ENCODE measurements at regions not wholly inside any gene's neighbourhood (a gene's known extent, or its start where the extent isn't known, plus 50 kb on each side); places are given as distances from the start of the nearest gene placed in this dataset.

DNA sequence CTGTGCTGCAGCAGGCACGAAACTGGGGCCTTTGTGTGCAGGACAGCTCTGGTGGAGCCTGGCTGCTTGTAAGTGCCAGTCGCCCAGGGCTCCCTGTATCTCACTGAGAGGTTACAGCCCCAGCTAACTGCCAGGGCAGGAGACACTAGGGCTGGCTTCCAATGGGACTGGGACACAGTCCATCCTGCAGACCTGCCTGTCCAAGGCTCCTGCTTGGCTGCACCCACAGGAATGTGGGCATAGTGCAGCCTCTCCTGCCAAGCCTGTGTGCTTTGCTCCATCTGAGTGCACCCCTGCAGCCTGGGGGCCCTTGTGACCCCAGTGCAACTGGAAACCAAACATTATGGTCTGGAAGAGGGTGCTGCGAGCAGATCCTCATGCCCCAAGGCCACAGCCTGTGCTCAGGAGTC lies 144.0 kb downstream of the ADAM29 start:
- no peak overlapping the region for H3K4me3 ChIP-seq (ENCODE audit: low read depth, low read length)
- no peaks in the 10 kb centered on the region for H3K36me3 ChIP-seq (ENCODE audit: control insufficient read depth in 1 of 2, insufficient read depth in 2 of 2, low read length in 2 of 2)
- no peaks in the 10 kb centered on the region for H3K9me3 ChIP-seq (ENCODE audit: insufficient read depth, low read depth, low read length)
- no peaks in the 10 kb centered on the region for H3K4me1 ChIP-seq (ENCODE audit: control insufficient read depth in 1 of 2, insufficient read depth in 2 of 2, low read length in 2 of 2)
- no peak overlapping the region for H4K91ac ChIP-seq (ENCODE audit: low read depth, low read length)
- H3K27me3 ChIP-seq (ENCODE audit: insufficient read depth, low read length): no peaks in the 10 kb centered on the region
- no peak for DNase-seq
- no peaks in the 10 kb centered on the region for H3K79me2 ChIP-seq (ENCODE audit: control insufficient read depth, insufficient read depth, low read length, poor library complexity)
- H3K27ac ChIP-seq (ENCODE audit: low read depth, low read length): no peak overlapping the region
- H3K4me2 ChIP-seq (ENCODE audit: low read length): no peak overlapping the region
- no peak overlapping the region for H3K18ac ChIP-seq (ENCODE audit: low read length)
- peak overlapping the region; percentile 44 for H4K8ac ChIP-seq (ENCODE audit: low read depth, low read length)
- H2AFZ ChIP-seq (ENCODE audit: insufficient read depth, low read length, poor library complexity): no peak overlapping the region
- H2BK5ac ChIP-seq (ENCODE audit: low read depth, low read length, poor library complexity): no peak overlapping the region
- H4K12ac ChIP-seq (ENCODE audit: low read depth, low read length): no peak overlapping the region
- no peak overlapping the region for H3K14ac ChIP-seq (ENCODE audit: low read length)
- H2BK12ac ChIP-seq (ENCODE audit: low read length): no peak overlapping the region
- no peak overlapping the region for H3K23ac ChIP-seq (ENCODE audit: low read length)
- no peak overlapping the region for H2AK5ac ChIP-seq (ENCODE audit: low read length)
- WGBS (ENCODE audit: extremely low coverage, insufficient coverage, insufficient read length): no CpG with 5 or more reads among the region's 3 CpGs
- no peak overlapping the region for H2BK120ac ChIP-seq (ENCODE audit: insufficient read depth, low read length, poor library complexity)
- no peak overlapping the region for H3K4ac ChIP-seq (ENCODE audit: low read depth, low read length)
- H3K9ac ChIP-seq (ENCODE audit: low read length): no peak overlapping the region
- no peaks in the 10 kb centered on the region for H3K79me1 ChIP-seq (ENCODE audit: low read length)

DNA sequence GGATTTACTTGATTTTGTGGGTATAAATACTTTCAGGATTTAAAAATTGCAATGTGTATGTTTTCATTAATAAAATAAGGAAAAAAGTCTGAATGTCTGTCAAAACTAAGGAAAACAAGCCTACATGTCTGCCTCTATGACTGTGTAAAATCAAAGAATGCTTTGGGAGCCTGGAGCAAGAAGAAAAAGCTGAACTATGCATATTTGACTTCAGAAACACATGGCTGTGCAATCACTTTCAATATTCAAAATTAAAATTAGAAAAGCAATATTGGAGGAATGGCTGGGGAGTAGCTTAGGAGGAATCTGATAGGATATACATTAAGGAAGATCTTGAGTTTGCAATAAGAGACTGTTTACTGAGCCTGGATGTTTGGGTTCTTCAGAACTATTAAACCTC lies 147.1 kb downstream of the ADAM29 start:
- Histone ChIP-seq H3K79me1 (ENCODE audit: low read length) (no peaks in the 10 kb centered on the region), H3K27me3 (ENCODE audit: insufficient read depth, low read length) (no peaks in the 10 kb centered on the region), H2BK120ac (ENCODE audit: insufficient read depth, low read length, poor library complexity) (no peak overlapping the region), H2AFZ (ENCODE audit: insufficient read depth, low read length, poor library complexity) (no peak overlapping the region), H4K8ac (ENCODE audit: low read depth, low read length) (no peak overlapping the region), H3K23ac (ENCODE audit: low read length) (no peak overlapping the region), H3K9me3 (ENCODE audit: insufficient read depth, low read depth, low read length) (no peaks in the 10 kb centered on the region), H3K79me2 (ENCODE audit: control insufficient read depth, insufficient read depth, low read length, poor library complexity) (no peaks in the 10 kb centered on the region), H3K4me2 (ENCODE audit: low read length) (no peak overlapping the region), H3K14ac (ENCODE audit: low read length) (no peak overlapping the region), H3K4me3 (ENCODE audit: low read depth, low read length) (no peak overlapping the region), H3K36me3 (ENCODE audit: control insufficient read depth in 1 of 2, insufficient read depth in 2 of 2, low read length in 2 of 2) (no peaks in the 10 kb centered on the region), H3K27ac (ENCODE audit: low read depth, low read length) (no peak overlapping the region), H4K91ac (ENCODE audit: low read depth, low read length) (no peak overlapping the region), H4K12ac (ENCODE audit: low read depth, low read length) (no peak overlapping the region), H3K4ac (ENCODE audit: low read depth, low read length) (no peak overlapping the region), H3K9ac (ENCODE audit: low read length) (no peak overlapping the region), H2AK5ac (ENCODE audit: low read length) (no peak overlapping the region), H2BK5ac (ENCODE audit: low read depth, low read length, poor library complexity) (no peak overlapping the region), H3K4me1 (ENCODE audit: control insufficient read depth in 1 of 2, insufficient read depth in 2 of 2, low read length in 2 of 2) (no peaks in the 10 kb centered on the region), H3K18ac (ENCODE audit: low read length) (no peak overlapping the region), H2BK12ac (ENCODE audit: low read length) (no peak overlapping the region)
- no peak for DNase-seq

DNA sequence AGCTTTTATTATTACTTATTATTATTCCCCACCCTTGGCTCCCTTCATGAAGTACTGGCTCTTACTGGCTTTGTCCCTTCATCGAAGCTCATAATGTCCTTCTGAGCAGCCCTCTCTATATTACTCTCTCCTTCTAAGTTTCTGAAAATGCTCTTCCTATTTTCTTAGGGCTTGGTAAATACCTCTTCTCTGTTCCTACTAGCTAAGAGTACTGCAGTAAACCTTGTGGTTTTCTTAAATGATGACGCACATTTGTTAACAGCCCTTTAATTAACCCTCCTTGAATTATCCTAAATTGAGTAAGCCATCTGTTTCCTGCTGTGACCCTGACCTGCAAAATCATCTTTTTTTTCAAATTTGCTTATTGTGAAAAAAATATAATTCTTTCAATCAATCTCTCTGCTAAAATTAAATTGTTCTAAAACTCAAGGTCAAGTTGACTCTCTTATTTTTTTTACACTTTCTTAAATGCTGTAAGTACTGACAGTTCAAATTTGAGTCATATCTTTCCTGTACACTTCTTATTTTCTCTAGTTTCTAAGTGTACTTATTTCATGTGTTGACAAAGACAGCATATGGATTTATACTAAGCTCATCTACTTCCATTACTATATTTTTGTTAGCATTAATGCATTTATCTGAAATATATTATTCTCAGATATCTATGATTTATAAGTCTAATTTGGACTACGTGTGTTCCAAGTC lies 148.9 kb downstream of the ADAM29 start:
- Histone ChIP-seq H2AFZ (ENCODE audit: insufficient read depth, low read length, poor library complexity) (no peak overlapping the region), H3K9ac (ENCODE audit: low read length) (no peak overlapping the region), H2BK5ac (ENCODE audit: low read depth, low read length, poor library complexity) (no peak overlapping the region), H3K36me3 (ENCODE audit: control insufficient read depth in 1 of 2, insufficient read depth in 2 of 2, low read length in 2 of 2) (no peaks in the 10 kb centered on the region), H4K91ac (ENCODE audit: low read depth, low read length) (no peak overlapping the region), H4K8ac (ENCODE audit: low read depth, low read length) (no peak overlapping the region), H3K4me3 (ENCODE audit: low read depth, low read length) (no peak overlapping the region), H3K79me1 (ENCODE audit: low read length) (no peaks in the 10 kb centered on the region), H2AK5ac (ENCODE audit: low read length) (no peak overlapping the region), H3K27me3 (ENCODE audit: insufficient read depth, low read length) (no peaks in the 10 kb centered on the region), H4K12ac (ENCODE audit: low read depth, low read length) (no peak overlapping the region), H3K9me3 (ENCODE audit: insufficient read depth, low read depth, low read length) (no peaks in the 10 kb centered on the region), H3K4me2 (ENCODE audit: low read length) (no peak overlapping the region), H3K23ac (ENCODE audit: low read length) (no peak overlapping the region), H3K4ac (ENCODE audit: low read depth, low read length) (no peak overlapping the region), H3K14ac (ENCODE audit: low read length) (no peak overlapping the region), H3K4me1 (ENCODE audit: control insufficient read depth in 1 of 2, insufficient read depth in 2 of 2, low read length in 2 of 2) (no peaks in the 10 kb centered on the region), H3K27ac (ENCODE audit: low read depth, low read length) (no peak overlapping the region), H3K79me2 (ENCODE audit: control insufficient read depth, insufficient read depth, low read length, poor library complexity) (no peaks in the 10 kb centered on the region), H2BK120ac (ENCODE audit: insufficient read depth, low read length, poor library complexity) (no peak overlapping the region), H3K18ac (ENCODE audit: low read length) (no peak overlapping the region), H2BK12ac (ENCODE audit: low read length) (no peak overlapping the region)
- no CpG with 5 or more reads among the region's 3 CpGs for WGBS (ENCODE audit: extremely low coverage, insufficient coverage, insufficient read length)
- DNase-seq: no peak

DNA sequence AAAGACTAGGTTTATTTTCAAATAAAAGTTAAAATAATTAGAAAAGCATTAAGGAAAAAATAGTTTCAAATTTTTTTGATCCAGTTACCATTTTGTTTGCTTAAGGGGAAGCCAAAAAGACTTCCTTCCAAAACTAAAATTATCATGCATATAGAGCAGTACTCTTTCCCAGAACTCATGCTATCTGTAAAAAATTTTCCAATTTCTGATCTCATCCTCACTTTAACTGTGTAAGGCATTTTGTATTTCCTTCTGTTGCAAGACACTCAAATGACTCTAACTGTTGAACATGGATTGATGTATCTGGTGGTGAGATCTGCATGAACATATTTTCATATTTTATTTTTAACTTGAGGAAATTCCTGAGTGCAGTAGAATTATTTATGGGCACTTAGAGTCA lies 150.1 kb downstream of the ADAM29 start:
- no peak overlapping the region for H3K27ac ChIP-seq (ENCODE audit: low read depth, low read length)
- no peak overlapping the region for H3K4me2 ChIP-seq (ENCODE audit: low read length)
- no peak overlapping the region for H2AFZ ChIP-seq (ENCODE audit: insufficient read depth, low read length, poor library complexity)

More for the DNA sequence above, 150.1 kb downstream of the ADAM29 start:
- no peak for DNase-seq
- H2BK12ac ChIP-seq (ENCODE audit: low read length): no peak overlapping the region
- no peak overlapping the region for H4K91ac ChIP-seq (ENCODE audit: low read depth, low read length)
- no peak overlapping the region for H3K9ac ChIP-seq (ENCODE audit: low read length)
- H3K79me1 ChIP-seq (ENCODE audit: low read length): no peaks in the 10 kb centered on the region
- no peak overlapping the region for H2BK5ac ChIP-seq (ENCODE audit: low read depth, low read length, poor library complexity)
- no peak overlapping the region for H3K4me3 ChIP-seq (ENCODE audit: low read depth, low read length)
- H2AK5ac ChIP-seq (ENCODE audit: low read length): no peak overlapping the region
- no peaks in the 10 kb centered on the region for H3K27me3 ChIP-seq (ENCODE audit: insufficient read depth, low read length)
- H3K23ac ChIP-seq (ENCODE audit: low read length): no peak overlapping the region
- no peak overlapping the region for H3K18ac ChIP-seq (ENCODE audit: low read length)
- H3K4me1 ChIP-seq (ENCODE audit: control insufficient read depth in 1 of 2, insufficient read depth in 2 of 2, low read length in 2 of 2): no peaks in the 10 kb centered on the region
- no peak overlapping the region for H4K12ac ChIP-seq (ENCODE audit: low read depth, low read length)
- no peak overlapping the region for H2BK120ac ChIP-seq (ENCODE audit: insufficient read depth, low read length, poor library complexity)
- H3K79me2 ChIP-seq (ENCODE audit: control insufficient read depth, insufficient read depth, low read length, poor library complexity): no peaks in the 10 kb centered on the region
- H3K36me3 ChIP-seq (ENCODE audit: control insufficient read depth in 1 of 2, insufficient read depth in 2 of 2, low read length in 2 of 2): no peaks in the 10 kb centered on the region
- H3K4ac ChIP-seq (ENCODE audit: low read depth, low read length): no peak overlapping the region
- no peak overlapping the region for H3K14ac ChIP-seq (ENCODE audit: low read length)
- H4K8ac ChIP-seq (ENCODE audit: low read depth, low read length): no peak overlapping the region
- no peaks in the 10 kb centered on the region for H3K9me3 ChIP-seq (ENCODE audit: insufficient read depth, low read depth, low read length)
